HG02973 (cell line): ENCODE measurements at regions not wholly inside any gene's neighbourhood (a gene's known extent, or its start where the extent isn't known, plus 50 kb on each side); places are given as distances from the start of the nearest gene placed in this dataset.
"Not testable (repeated sequence)": the region's sequence is repeated elsewhere in the genome, so short reads cannot be mapped to it uniquely, and the experiment has no call there.

Experiments used
- ATAC-seq: cut with Tn5 transposase; IDR thresholded peaks from one replicate; pipeline ENCODE4 v1.9.1; 2021; ENCODE audit warnings: moderate library complexity; ENCODE audit not compliant: unreplicated experiment

GRCh38 chr12:89160716-89161123, 191.6 kb downstream of the DUSP6 start:
- no peak for ATAC-seq

- no peak for ATAC-seq
These were observed 194.9 kb downstream of the DUSP6 start for GRCh38 chr12:89157413-89157812.

- ATAC-seq, result no peak
These were observed 195.4 kb downstream of the DUSP6 start for GRCh38 chr12:89156862-89157262.

- no peak for ATAC-seq
These were observed 196.0 kb downstream of the DUSP6 start for GRCh38 chr12:89156340-89156739.

GRCh38 chr12:89155826-89156225, 196.5 kb downstream of the DUSP6 start:
- ATAC-seq, result no peak

GRCh38 chr12:89154743-89155499, 197.4 kb downstream of the DUSP6 start:
- ATAC-seq, result no peak

- ATAC-seq, result no peak
These were observed 199.0 kb downstream of the DUSP6 start for GRCh38 chr12:89153341-89153740.

- no peak for ATAC-seq
These were observed 200.8 kb downstream of the DUSP6 start for GRCh38 chr12:89151536-89151935.

- ATAC-seq, result not testable (repeated sequence)
These were observed 201.5 kb downstream of the DUSP6 start for GRCh38 chr12:89150789-89151188.

GRCh38 chr12:89140602-89141238, 211.6 kb downstream of the DUSP6 start:
- no peak for ATAC-seq

- ATAC-seq, result no peak
These were observed 212.2 kb downstream of the DUSP6 start for GRCh38 chr12:89140141-89140540.

- ATAC-seq, result no peak
These were observed 212.9 kb downstream of the DUSP6 start for GRCh38 chr12:89139390-89139789.

- ATAC-seq, result no peak
These were observed 214.1 kb downstream of the DUSP6 start for GRCh38 chr12:89138048-89138852.

GRCh38 chr12:89135976-89136634, 216.2 kb downstream of the DUSP6 start:
- ATAC-seq, result no peak

- no peak for ATAC-seq
These were observed 218.0 kb downstream of the DUSP6 start for GRCh38 chr12:89134213-89134770.

GRCh38 chr12:89129167-89129870, 223.0 kb downstream of the DUSP6 start:
- ATAC-seq, result no peak

GRCh38 chr12:89126712-89127111, 225.6 kb downstream of the DUSP6 start:
- ATAC-seq, result no peak

- ATAC-seq, result no peak
These were observed 229.4 kb downstream of the DUSP6 start for GRCh38 chr12:89122852-89123251.

- ATAC-seq, result no peak
These were observed 234.8 kb downstream of the DUSP6 start for GRCh38 chr12:89117448-89118034.

- no peak for ATAC-seq
These were observed 240.3 kb downstream of the DUSP6 start for GRCh38 chr12:89111964-89112363.
